Coronary artery (tissue), 2 donors: ENCODE measurements at regions not wholly inside any gene's neighbourhood (a gene's known extent, or its start where the extent isn't known, plus 50 kb on each side); places are given as distances from the start of the nearest gene placed in this dataset.
"Not testable (repeated sequence)": the region's sequence is repeated elsewhere in the genome, so short reads cannot be mapped to it uniquely, and the experiment has no call there.

Experiments
- DNase-seq: peaks from one replicate; pipeline ENCODE4 v3.0.0-alpha.2; 2017; ENCODE audit warnings: low spot score
- H3K27ac ChIP-seq, 2 donors: fragments of 200-600 bp; sonication (generic); one replicate each; pipeline ENCODE4 v1.5.1; 2016 to 2019
- H3K4me3 ChIP-seq: fragments of 200-600 bp; sonication (generic); 2 replicates; pipeline ENCODE4 v1.5.1; 2016; ENCODE audit warnings: mild to moderate bottlenecking, moderate library complexity
- TF ChIP-seq, protein P1 (sequence below): fragments of 200-600 bp; sonication (generic); IDR thresholded peaks from one replicate; pipeline ENCODE4 v1.5.1; 2019; ENCODE audit warnings: antibody characterized with exemption

DNA sequence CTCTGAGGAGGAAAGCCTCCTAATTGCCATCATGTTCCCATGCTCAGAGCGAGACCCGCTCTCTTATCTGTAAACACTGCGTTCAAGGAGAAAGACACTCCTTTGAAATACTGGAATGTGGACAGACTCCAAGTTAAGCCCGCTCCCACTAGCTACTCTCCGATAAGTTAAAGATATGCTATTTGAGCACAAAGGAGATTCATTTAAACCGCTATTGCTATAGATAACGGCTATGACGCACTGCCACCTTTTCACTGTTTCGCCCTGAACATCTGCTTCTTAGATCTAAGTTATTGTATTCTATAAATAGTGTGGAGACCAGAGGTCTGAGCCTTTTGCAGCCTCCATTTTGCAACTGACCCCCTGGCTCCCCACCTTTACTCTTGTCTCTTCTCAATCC, 82.3 kb downstream of the GPX5 start:
- TF ChIP-seq, protein P1, sequence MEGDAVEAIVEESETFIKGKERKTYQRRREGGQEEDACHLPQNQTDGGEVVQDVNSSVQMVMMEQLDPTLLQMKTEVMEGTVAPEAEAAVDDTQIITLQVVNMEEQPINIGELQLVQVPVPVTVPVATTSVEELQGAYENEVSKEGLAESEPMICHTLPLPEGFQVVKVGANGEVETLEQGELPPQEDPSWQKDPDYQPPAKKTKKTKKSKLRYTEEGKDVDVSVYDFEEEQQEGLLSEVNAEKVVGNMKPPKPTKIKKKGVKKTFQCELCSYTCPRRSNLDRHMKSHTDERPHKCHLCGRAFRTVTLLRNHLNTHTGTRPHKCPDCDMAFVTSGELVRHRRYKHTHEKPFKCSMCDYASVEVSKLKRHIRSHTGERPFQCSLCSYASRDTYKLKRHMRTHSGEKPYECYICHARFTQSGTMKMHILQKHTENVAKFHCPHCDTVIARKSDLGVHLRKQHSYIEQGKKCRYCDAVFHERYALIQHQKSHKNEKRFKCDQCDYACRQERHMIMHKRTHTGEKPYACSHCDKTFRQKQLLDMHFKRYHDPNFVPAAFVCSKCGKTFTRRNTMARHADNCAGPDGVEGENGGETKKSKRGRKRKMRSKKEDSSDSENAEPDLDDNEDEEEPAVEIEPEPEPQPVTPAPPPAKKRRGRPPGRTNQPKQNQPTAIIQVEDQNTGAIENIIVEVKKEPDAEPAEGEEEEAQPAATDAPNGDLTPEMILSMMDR, result no peak
- DNase-seq, result no peak

DNA sequence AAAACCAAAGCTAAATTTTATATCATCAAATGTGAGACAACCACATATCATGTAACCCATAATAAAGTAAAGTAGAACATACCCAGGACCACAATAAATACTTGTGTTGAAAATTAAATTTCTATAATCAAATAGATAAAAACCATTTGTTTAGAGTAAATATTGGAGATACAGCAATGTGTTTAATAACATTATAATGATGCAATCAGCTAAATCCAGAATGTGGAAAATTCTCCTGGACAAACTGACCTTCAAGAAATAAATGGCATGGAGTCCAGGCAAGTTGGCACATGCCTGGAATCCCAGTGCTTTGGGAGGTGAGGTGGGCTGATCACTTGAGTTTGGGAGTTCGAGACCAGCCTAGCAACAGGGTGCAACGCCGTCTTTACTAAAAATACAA, 84.0 kb downstream of the GPX5 start:
- no peak overlapping the region for H3K4me3 ChIP-seq
- no peak overlapping the region for H3K27ac ChIP-seq
- TF ChIP-seq, protein P1, result no peak
- DNase-seq, result no peak

More for the DNA sequence above, 82.3 kb downstream of the GPX5 start:
- H3K4me3 ChIP-seq, result no peak overlapping the region
- no peak overlapping the region for H3K27ac ChIP-seq

DNA sequence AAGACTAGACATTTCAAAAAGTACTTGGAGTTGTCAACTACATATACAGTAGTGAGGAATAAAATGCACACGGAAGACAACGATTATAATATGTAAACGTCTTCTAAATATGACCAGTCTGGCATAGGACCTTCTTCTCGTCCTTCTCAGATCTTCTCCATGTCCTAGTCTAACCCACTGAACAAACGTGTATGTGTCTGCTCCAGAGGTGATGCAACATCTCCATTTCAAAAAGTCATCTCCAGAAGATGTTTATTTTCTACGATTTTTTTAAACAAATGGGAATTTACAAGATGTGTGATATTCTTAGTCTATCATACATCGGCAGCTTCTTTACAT, 89.9 kb downstream of the GPX5 start:
- DNase-seq, result no peak
- H3K4me3 ChIP-seq, result no peak overlapping the region
- H3K27ac ChIP-seq, result no peak overlapping the region
- TF ChIP-seq, protein P1, result no peak

DNA sequence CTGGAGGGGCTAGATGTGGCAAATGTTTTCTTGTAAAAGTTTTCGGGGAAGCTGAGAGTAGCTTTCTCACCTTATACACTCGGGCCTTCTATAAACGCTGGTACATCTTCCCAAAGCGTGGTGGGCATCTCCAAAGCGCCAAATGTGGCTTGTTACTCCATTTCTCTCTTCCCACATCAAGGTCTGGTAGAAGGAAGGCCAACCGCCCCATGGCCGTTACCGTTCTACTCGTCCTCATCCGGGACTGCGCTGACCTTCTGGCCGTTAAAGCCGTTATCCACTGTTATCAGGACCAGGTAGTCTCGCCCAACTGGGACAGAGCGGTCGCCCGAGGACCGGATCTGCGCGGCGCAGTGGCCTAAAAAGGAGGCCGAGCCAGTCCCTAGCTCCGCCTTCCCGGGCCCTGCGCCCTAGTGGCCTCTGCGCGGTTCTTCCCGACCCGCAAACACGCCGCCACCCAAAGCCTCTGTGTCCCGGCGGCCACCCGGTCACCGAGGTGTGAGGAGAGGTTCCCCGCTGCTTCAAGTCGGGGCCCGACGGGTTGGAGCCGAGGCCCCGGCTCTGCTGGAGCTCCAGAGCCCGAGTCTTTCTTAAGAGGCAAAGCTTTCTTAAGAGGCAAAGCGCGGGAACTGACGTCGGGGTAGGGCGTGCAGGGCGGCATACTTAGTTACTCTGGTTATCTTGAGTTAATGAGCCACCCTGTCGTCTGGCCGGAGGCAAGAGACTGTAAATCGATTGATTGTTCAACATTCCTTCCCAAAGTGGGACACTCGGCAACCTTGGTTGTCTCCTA, 90.5 kb downstream of the GPX5 start:
- DNase-seq, result no peak
- no peak overlapping the region for H3K27ac ChIP-seq
- TF ChIP-seq, protein P1, result no peak
- no peak overlapping the region for H3K4me3 ChIP-seq

DNA sequence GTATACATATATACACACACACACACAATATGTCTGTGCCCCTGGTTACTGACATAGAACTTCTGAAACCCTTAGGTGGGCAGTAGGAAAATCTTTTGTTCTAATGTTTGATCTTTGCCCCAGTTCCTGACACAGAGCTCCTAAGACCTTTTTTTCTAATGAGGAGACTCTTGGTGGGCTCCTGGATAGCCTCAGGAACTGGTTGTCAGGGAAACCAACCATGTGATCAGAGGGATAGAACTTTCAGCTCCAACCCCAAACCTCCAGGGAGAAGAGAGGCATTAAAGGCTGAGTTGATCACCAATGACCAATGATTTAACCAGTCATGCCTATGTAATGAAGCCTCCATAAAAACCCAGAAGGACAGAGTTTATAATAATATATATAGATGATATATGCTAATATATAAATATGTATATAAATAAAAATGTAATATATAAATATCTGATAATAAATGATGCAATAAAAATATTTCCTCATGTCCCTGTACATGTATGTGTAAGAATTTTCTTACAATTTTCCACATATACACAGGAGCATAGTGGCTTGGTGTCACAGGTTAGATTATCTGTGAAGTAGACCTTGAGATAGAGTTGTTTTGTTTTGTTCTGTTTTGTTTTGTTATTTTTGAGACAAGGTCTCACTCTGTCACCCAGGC, 93.3 kb downstream of the GPX5 start:
- no peak for DNase-seq
- TF ChIP-seq, protein P1, result no peak
- Histone ChIP-seq H3K27ac (no peak overlapping the region), H3K4me3 (no peak overlapping the region)

DNA sequence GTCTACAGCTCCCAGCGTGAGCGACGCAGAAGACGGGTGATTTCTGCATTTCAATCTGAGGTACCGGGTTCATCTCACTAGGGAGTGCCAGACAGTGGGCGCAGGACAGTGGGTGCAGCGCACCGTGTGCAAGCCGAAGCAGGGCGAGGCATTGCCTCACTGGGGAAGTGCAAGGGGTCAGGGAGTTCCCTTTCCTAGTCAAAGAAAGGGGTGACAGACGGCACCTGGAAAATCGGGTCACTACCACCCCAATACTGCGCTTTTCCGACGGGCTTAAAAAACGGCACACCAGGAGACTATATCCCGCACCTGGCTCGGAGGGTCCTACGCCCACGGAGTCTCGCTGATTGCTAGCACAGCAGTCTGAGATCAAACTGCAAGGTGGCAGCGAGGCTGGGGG, 95.6 kb downstream of the GPX5 start:
- H3K27ac ChIP-seq, DNase-seq, H3K4me3 ChIP-seq: not testable (repeated sequence)

DNA sequence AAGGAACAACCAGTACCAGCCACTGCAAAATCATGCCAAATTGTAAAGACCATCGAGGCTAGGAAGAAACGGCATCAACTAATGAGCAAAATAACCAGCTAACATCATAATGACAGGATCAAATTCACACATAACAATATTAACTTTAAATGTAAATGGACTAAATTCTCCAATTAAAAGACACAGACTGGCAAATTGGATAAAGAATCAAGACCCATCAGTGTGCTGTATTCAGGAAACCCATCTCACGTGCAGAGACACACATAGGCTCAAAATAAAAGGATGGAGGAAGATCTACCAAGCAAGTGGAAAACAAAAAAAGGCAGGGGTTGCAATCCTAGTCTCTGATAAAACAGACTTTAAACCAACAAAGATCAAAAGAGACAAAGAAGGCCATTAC, 97.6 kb downstream of the GPX5 start:
- not testable (repeated sequence) for DNase-seq, H3K27ac ChIP-seq, H3K4me3 ChIP-seq

DNA sequence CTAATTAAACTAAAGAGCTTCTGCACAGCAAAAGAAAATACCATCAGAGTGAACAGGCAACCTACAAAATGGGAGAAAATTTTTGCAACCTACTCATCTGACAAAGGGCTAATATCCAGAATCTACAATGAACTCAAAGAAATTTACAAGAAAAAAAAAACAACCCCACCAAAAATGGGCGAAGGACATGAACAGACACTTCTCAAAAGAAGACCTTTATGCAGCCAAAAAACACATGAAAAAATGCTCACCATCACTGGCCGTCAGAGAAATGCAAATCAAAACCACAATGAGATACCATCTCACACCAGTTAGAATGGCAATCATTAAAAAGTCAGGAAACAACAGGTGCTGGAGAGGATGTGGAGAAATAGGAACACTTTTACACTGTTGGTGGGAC, 100.7 kb downstream of the GPX5 start:
- not testable (repeated sequence) for H3K27ac ChIP-seq, H3K4me3 ChIP-seq, DNase-seq
